ENCODE measurements at regions not wholly inside any gene's neighbourhood (a gene's known extent, or its start where the extent isn't known, plus 50 kb on each side); places are given as distances from the start of the nearest gene placed in this dataset.

DNA sequence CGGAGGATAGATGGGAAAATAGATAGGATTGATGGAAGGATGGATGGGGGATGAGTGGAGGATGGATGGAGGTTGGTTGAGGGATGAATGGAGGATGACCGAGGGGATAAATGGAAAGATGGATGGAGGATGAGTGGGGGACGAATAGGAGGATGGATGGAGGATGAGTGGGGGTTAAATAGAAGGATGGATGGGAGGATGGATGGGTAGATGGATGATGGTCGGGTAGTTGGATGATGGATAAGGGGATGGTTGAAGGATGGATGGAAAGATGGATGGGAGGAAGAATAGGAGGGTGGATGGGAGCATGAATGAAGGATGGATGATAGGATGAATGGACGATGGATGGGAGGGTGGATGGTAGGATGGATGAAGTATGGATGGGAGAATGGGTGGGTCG, 219.3 kb upstream of the IER5L start:
- DNase-seq, result no peak

GRCh38 chr9:129396365-129396708, 218.3 kb upstream of the IER5L start:
- no peak for DNase-seq

GRCh38 chr9:129395633-129396364, 217.7 kb upstream of the IER5L start:
- DNase-seq, result no peak

DNA sequence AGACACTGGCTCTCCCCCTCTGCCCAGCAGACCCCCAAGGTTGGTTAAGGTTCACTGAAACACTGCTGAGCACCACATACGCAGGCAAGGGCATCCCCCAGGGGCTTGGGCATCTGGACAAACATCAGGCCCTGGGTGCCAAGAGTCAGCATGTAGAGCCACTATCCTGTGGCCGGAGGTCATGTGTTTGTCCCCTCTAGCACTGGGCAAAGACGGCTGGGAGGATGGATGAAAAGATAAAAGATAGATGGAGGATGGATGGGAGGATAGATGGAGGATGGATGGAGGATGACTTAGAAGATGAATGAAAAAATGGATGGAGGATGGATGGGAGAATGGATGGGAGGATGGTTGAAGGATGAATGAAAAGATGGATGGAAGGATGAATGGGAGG, 216.8 kb upstream of the IER5L start:
- DNase-seq, result no peak

DNA sequence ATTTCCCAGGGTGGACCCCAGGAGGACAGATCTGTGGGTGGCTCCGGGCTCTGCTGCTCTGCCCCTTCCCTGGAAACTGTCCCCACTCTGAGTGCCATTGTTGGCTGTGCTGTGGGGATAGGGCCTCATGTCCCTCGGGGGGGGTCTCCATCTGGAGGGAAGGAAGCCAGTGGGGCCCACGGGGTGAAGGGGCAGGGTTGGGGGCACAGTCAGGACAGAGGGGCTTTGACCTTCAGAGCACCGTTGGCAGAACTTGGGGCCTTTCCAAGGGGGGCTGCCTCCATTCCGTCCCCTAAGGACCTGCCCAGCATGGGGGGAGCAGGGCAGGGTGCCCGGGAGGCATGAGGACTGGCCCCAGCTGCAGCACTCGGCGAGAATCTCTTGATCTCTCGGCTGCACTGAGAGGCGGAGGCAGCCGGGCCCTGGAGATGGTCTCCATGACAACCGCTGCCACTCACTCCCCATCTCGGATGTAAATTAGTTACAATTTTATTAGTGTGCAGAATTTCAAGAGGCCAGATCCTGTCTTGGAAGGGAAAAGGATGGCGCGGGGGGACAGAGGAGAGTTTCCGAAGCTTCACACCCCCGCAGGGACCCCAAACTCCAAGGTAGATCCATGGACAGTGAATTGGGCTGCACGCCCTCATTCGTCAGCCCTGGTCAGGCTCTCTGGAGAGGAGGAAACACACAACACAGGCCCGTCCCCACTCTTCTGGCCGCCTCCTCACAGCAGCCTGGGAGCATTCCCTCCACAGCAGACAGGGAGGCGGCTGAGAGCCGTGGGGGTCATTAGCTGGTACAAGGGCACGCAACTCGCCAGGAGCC, 216.2 kb upstream of the IER5L start:
- no peak for DNase-seq

- no peak for DNase-seq
Measured at GRCh38 chr9:129393064-129393463, 215.0 kb upstream of the IER5L start.

DNA sequence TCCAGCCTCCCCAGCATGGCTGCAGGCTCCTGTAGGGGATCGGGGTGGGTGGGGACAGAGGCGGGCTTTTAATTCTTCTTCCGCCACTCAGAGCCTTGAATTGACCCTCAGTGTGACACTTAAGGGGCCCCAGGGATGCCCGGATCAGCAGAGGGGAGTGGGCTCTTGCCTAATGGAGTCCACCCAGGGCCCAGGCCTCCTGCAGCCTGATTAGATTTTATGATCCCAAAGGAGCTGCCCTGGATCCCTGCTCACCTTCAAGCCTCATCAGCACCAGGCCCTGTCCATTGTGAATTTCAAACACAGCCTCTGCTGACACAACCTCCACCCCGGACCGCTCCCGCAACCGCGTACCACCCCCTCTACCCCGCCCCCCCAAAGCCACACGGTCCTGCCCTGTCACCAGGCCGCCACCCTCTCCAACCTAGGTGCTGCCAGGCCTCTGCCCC, 214.1 kb upstream of the IER5L start:
- DNase-seq, result no peak

DNA sequence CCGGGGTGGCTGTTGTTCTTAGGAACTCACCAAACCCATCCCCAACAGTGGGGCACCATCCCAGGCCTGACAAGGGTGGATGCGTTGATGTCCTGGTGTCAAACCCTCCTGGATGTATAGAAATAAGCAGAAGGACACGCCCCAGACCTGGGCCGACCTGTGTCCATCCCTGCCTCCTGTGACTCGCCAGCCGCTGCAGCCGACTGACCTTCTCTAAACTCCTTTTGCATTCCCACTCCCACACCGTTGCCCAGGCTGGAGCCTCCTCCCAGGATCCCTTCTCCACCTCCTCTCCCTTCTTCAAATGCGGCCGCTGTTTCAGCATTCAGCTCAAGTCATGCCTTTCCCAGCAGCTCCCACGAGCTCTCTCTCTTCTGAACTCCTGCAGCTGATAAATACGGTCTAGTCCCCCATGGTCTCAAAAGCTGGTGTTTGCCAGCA, 213.2 kb upstream of the IER5L start:
- no peak for DNase-seq

GRCh38 chr9:129390541-129390940, 212.5 kb upstream of the IER5L start:
- DNase-seq, result no peak

- DNase-seq, result no peak
Measured at GRCh38 chr9:129387822-129388221, 209.8 kb upstream of the IER5L start.

- no peak for DNase-seq
Measured at GRCh38 chr9:129386812-129387177, 208.7 kb upstream of the IER5L start.

DNA sequence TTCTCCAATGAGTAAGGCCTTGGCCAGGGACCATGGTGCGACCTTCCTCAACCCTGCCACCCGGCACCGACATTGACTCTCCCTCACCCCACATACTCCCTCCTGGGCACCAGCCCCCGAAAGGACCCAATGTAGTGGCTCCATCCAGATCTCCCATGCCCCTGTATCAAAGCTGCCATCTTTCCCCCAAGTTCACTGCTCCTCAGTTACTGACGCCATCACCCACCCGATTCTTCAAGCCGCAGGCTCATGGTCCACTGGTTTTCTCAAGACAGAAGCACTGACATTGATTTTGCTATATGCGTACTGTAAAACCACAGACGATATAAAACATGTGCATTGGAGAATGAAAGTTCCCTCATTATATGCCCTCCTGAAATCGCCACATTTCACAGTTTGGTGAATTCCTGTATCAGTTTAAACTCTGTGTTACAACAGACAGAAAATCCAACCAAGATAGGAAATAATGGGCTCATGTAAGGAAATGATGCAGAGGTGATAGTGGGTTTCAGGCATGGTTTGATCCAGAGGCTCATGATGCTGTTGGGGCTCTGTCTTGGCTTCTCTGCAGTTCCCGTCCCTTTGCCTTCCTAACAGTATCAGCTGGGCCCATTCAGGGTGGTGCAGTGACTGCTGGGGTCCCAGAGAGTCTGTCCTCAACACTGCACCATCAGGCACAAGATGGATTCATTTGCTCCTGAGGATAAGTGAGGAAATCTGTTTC, 207.3 kb upstream of the IER5L start:
- no peak for DNase-seq

GRCh38 chr9:129384491-129385210, 206.6 kb upstream of the IER5L start:
- no peak for DNase-seq

DNA sequence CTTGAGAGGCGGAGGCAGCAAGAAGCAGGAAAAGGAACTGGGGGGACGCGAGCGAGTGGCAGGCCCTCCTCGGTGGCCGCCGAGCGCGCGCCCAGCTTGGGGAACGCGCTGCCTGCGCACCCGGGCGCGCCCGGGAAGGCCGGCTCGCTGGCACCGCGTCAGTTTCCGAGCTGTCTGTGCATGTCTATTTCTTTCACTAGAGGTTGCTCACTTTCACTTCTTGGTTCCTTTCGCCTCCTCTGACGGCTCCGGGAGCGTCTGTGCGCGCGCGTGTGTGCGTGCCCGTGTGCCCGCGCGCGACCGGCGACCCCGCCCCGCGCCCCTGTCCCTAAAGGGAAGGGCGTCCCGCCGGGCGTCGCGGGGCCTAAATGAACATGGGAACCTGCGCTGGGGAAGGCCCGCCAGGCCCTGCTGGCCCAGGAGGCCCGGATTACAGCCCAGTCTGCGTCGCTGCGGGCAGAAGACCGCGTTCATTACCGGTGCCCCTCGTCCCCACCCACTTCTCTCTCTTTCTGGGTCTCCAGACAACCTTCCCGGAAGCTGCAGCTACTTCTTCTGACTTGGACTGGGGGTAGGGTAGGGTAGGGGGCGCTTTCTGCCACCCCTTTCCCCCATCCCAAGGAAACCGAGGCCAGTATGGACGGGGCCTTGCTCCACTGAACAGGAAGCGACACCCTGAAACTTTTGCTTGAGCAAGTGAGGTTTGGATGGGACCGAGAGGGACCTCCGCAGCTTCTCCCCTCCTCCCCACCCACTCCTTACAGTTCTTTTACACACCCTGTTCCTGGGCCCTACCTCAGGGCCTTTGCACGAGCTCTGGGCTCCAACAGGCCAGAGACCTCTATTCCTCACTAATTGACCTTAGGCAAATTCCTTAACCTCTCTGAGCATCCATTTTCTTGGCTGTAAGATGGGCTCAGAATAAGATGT, 205.8 kb upstream of the IER5L start:
- no peak for DNase-seq

DNA sequence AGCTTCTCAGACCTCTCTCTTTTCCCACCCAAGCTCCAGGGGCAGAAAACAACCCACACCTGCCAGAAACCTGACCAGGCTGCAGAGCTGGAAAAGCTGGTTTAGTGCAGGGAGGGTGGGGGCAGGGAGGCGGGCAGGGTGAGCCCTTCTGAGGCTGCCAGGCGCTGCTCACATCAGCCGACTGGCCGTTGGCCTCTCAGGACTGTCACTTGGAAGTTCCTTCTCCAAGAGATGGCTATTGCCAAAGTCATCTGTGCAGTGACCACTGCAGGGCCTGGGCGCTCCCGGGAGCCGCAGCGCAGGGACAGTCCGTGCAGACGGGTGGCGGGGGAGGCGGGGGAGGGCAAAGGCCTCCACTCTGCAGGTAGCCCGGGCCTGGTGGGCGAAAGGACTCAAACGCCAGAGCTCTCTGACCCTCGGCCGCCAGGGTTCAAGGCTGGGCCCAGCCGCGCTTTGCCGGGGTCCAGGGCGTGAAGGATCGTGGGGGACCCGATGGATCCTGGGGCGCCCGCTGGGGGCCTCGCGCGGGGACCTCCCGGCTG, 205.0 kb upstream of the IER5L start:
- no peak for DNase-seq

DNA sequence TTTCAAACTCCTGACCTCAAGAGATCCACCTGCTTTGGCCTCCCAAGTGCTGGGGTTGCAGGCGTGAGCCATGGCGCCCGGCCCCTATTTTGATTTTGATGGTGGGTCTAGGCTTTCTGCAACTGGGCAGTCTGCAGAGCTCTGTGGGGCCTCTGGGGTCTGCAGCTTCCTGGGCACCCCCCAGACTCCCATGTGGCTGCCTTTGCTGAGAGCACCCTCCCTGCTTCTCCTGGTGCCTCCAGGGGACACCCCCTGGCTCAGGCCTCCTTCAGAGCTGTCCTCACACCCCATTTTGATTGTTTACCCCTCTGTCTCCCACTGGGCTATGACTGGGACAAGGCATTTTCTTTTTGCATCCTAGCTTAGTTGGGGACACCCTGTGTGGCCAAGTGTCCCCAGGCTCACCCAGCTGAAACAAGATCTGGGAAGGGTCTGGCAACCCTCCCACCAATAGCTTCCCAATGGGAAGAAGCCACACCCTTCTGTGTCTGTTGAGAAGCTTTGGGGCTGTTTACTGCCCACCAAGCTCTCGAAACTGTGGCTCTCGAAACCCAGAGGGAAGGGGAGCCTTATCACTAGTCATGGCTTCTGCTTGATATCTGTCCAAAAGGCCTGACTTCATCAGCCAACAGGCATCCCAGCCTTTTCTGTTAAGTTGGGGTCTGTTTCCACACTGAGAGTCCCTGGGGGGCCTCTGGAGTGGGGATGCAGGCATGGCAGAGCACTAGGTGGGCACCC, 204.4 kb upstream of the IER5L start:
- DNase-seq, result no peak

DNA sequence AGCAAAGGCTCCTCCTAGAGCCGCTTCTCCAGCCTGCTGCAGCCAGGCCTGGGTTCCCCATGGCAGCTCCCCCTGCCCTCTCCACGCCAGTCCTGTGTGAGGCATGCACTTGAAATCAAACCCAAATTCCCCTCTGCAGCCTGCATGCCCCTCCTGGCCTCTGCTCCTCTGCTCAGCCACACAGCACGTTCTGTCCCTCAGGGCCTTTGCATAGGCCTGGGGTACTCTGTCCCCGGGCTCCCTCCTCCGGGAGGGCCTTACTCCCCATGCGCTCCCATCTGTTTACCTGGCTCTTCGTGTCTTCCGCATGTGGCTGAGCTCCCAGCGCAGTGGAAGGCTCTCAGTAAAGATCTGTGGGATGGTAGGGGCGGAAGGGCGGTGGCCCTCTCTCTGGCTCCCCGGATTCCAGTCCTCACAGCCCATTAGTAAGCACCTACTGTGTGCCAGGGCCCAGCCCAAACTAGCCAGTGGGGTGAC, 203.5 kb upstream of the IER5L start:
- DNase-seq, result no peak

GRCh38 chr9:129380961-129381401, 202.9 kb upstream of the IER5L start:
- no peak for DNase-seq

DNA sequence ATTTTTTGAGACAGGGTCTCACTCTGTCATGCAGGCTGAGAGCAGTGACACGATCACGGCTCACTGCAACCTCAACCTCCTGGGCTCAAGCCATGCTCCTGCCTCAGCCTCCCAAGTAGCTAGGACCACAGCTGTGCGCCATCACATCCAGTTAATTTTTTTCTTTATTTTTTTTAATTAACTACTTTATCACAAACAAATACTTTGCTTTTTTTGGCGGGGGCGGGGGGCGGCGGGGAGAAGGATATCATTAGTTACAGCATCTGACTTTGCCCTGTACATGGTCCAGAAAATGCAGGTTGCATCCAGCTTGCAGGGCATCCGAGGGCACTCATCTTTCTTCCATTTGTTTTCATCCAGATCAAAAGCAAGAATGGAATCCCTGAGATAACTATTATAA, 201.8 kb upstream of the IER5L start:
- DNase-seq, result no peak

DNA sequence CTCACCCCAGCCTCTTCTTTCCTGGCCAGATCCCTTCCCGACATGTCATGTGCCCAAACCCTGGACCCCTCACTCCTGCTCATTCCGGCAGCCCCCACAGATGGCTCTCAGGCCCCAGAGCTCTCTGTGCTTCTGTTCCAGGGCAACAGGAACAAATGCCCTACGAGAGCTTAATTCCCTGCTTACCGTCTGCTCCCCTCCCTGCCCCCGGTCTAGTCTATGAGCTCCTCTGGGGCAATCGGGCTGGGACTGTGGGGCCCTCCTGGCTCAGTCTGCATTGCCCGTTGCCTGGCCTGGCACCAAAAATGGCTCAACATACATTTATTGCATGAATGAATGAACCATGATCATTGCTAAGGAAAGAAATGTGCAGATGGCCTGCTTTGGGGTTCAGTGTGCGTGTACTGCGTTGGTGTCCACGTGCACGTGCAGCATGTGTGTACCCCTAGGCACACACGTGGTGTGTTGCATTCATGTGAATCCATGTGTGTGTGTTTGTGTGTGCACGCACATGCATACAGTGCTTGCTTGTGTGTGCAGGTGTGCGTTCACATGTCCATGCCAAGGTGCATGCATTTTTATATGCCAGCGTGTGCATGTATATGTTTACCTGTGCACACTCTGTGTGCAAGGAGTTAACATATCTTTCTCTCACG, 201.2 kb upstream of the IER5L start:
- no peak for DNase-seq

Measured in SHP77 (cell line).